ENCODE measurements at regions not wholly inside any gene's neighbourhood (a gene's known extent, or its start where the extent isn't known, plus 50 kb on each side); places are given as distances from the start of the nearest gene placed in this dataset.

DNA sequence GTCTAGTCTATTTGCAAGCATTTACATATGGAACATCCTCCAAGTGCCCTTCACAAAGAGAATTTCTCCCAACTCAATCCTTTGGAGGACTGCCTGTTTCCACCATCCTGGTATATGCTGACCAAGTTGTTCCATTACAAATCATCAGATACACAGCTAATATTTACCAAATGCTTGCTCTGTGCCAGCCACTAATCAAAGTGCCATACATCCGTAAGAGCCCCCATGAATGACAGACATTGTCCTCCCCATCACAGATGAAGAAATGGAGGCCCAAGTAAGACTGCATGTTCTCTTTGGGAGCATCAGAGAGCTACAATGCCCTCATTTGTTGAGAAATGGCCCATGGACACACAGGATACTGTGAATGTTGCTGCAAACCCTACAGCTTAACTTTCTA lies 130.0 kb upstream of the BACE2 start:
- H2BK5ac ChIP-seq (ENCODE audit: insufficient read length, low read length), result no peak overlapping the region
- DNase-seq, result no peak
- H3K23ac ChIP-seq (ENCODE audit: insufficient read length, low read depth, low read length), result no peak overlapping the region
- no peak overlapping the region for H2AFZ ChIP-seq (ENCODE audit: low read length)
- no peak overlapping the region for H2BK15ac ChIP-seq (ENCODE audit: low read depth, low read length)
- 0 out of 2 replicates have a peak, but pooled peaks cover 1% of the 10 kb centered on the region for H3K4me1 ChIP-seq (ENCODE audit: insufficient read depth, low read length)
- H3K9me3 ChIP-seq (ENCODE audit: control insufficient read depth, low read depth, low read length), result no peaks in the 10 kb centered on the region
- H3K27me3 ChIP-seq (ENCODE audit: insufficient read depth, low read length), result no peaks in the 10 kb centered on the region
- Mint-ChIP-seq H3K36me3 (ENCODE audit: insufficient read depth in 1 of 3, low read depth in 3 of 3) (no peaks in the 10 kb centered on the region), H3K9me3 (peaks cover 0 to 7% of the 10 kb centered on the region in 2 experiments; a peak in 3 of 5 replicates), H3K27me3 (ENCODE audit: low read depth) (no peaks in the 10 kb centered on the region; the same call in 1 of the 2 replicates), H3K27ac (no peak overlapping the region), H3K4me3 (no peak overlapping the region), H3K4me1 (peaks cover 3 to 12% of the 10 kb centered on the region in 2 experiments; a peak in 2 of 4 replicates)
- H4K8ac ChIP-seq (replicated peaks; ENCODE audit: insufficient read length, low read depth, low read length), result no peak overlapping the region
- H4K91ac ChIP-seq (ENCODE audit: insufficient read length, low read depth, low read length), result no peak overlapping the region
- H2BK120ac ChIP-seq (ENCODE audit: low read depth, low read length, poor library complexity, severe bottlenecking), result no peak overlapping the region
- no peak overlapping the region for H2BK12ac ChIP-seq (ENCODE audit: insufficient read length, low read depth, low read length)
- H4K20me1 ChIP-seq (ENCODE audit: control insufficient read depth, insufficient read depth, insufficient read length), result no peaks in the 10 kb centered on the region
- H3K18ac ChIP-seq (ENCODE audit: insufficient read length, low read depth, low read length), result no peak overlapping the region
- TF ChIP-seq, protein P1, sequence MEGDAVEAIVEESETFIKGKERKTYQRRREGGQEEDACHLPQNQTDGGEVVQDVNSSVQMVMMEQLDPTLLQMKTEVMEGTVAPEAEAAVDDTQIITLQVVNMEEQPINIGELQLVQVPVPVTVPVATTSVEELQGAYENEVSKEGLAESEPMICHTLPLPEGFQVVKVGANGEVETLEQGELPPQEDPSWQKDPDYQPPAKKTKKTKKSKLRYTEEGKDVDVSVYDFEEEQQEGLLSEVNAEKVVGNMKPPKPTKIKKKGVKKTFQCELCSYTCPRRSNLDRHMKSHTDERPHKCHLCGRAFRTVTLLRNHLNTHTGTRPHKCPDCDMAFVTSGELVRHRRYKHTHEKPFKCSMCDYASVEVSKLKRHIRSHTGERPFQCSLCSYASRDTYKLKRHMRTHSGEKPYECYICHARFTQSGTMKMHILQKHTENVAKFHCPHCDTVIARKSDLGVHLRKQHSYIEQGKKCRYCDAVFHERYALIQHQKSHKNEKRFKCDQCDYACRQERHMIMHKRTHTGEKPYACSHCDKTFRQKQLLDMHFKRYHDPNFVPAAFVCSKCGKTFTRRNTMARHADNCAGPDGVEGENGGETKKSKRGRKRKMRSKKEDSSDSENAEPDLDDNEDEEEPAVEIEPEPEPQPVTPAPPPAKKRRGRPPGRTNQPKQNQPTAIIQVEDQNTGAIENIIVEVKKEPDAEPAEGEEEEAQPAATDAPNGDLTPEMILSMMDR (conservative IDR thresholded peaks at IDR 0.05), result no peak
- no peaks in the 10 kb centered on the region for H3K79me2 ChIP-seq (ENCODE audit: insufficient read depth, low read length)
- H3K4me2 ChIP-seq (ENCODE audit: insufficient read depth, insufficient read length, low read length), result no peak overlapping the region
- no CpG with 5 or more reads among the region's 1 CpG for WGBS (ENCODE audit: extremely low coverage, insufficient read length, low lambda C conversion rate)
- H3K23me2 ChIP-seq (ENCODE audit: insufficient read length, low read depth, low read length, poor library complexity, severe bottlenecking), result no peaks in the 10 kb centered on the region
- no peak overlapping the region for H3K4ac ChIP-seq (ENCODE audit: low read depth, low read length)
- no peak overlapping the region for H3T11ph ChIP-seq (ENCODE audit: low read length)
- no peak overlapping the region for H4K5ac ChIP-seq (ENCODE audit: insufficient read length, low read depth, low read length)
- no peaks in the 10 kb centered on the region for H3K79me1 ChIP-seq (ENCODE audit: insufficient read depth, low read depth, low read length, poor library complexity, severe bottlenecking)
- H2BK20ac ChIP-seq (ENCODE audit: low read depth, low read length, poor library complexity, severe bottlenecking), result no peak overlapping the region
- H3K14ac ChIP-seq (ENCODE audit: insufficient read depth, low read length), result no peak overlapping the region
- no peak overlapping the region for H3K9ac ChIP-seq (ENCODE audit: extremely low read depth, insufficient read length, low read length)
- no peak overlapping the region for H3K27ac ChIP-seq (ENCODE audit: insufficient read length, low read depth, low read length)
- no peak overlapping the region for H2AK5ac ChIP-seq (ENCODE audit: insufficient read length, low read length)
- H3K56ac ChIP-seq (ENCODE audit: insufficient read length, low read depth, low read length), result no peak overlapping the region

Measured in H9 (cell line).